ENCODE measurements at regions not wholly inside any gene's neighbourhood (a gene's known extent, or its start where the extent isn't known, plus 50 kb on each side); places are given as distances from the start of the nearest gene placed in this dataset.
"Not testable (repeated sequence)": the region's sequence is repeated elsewhere in the genome, so short reads cannot be mapped to it uniquely, and the experiment has no call there.

GRCh38 chr6:150755042-150755441 lies 110.5 kb upstream of the MTHFD1L start:
- no peaks in the 10 kb centered on the region for H3K4me1 ChIP-seq (ENCODE audit: control insufficient read depth, insufficient read depth, low read length)
- H3K9ac ChIP-seq (ENCODE audit: low read length in 2 of 2), result no peak overlapping the region
- H3K4me3 ChIP-seq (ENCODE audit: low read length in 2 of 2), result no peak overlapping the region
- no peaks in the 10 kb centered on the region for H3K9me3 ChIP-seq (ENCODE audit: control insufficient read depth in 2 of 2, low read length in 2 of 2)
- H3K27me3 ChIP-seq (ENCODE audit: control insufficient read depth in 1 of 2, insufficient read depth in 2 of 2, low read length in 2 of 2), result no peaks in the 10 kb centered on the region
- H3K36me3 ChIP-seq (ENCODE audit: control insufficient read depth in 2 of 2, insufficient read depth in 2 of 2, low read length in 2 of 2), result no peaks in the 10 kb centered on the region
- H3K27ac ChIP-seq (ENCODE audit: low read length), result no peak overlapping the region

GRCh38 chr6:150755524-150755923 lies 110.0 kb upstream of the MTHFD1L start:
- H3K36me3 ChIP-seq (ENCODE audit: control insufficient read depth in 2 of 2, insufficient read depth in 2 of 2, low read length in 2 of 2), result no peaks in the 10 kb centered on the region
- no peaks in the 10 kb centered on the region for H3K9me3 ChIP-seq (ENCODE audit: control insufficient read depth in 2 of 2, low read length in 2 of 2)
- H3K4me1 ChIP-seq (ENCODE audit: control insufficient read depth, insufficient read depth, low read length), result no peaks in the 10 kb centered on the region
- H3K27me3 ChIP-seq (ENCODE audit: control insufficient read depth in 1 of 2, insufficient read depth in 2 of 2, low read length in 2 of 2), result no peaks in the 10 kb centered on the region
- no peak overlapping the region for H3K27ac ChIP-seq (ENCODE audit: low read length)
- no peak overlapping the region for H3K9ac ChIP-seq (ENCODE audit: low read length in 2 of 2)
- H3K4me3 ChIP-seq (ENCODE audit: low read length in 2 of 2), result no peak overlapping the region

DNA sequence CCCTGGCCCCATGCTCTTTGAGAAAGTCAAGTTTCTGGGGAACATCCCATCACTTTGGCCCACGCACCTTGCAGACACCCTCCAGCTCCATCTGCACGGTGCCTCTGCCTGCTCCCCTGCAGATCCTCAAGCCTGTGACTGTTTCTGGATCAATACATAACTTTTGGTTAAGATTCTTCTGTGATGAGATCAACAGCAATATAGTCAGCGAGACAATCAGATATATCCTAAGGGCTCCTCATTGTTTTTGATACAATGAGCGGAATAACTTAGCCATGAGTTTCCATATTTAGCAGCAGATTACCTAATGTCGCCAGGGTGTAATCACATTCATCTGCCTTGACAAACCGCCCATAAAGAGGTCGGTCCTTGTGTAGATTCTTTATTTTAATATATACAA lies 109.3 kb upstream of the MTHFD1L start:
- no peak overlapping the region for H3K27ac ChIP-seq (ENCODE audit: low read length)
- no peaks in the 10 kb centered on the region for H3K27me3 ChIP-seq (ENCODE audit: control insufficient read depth in 1 of 2, insufficient read depth in 2 of 2, low read length in 2 of 2)
- H3K9me3 ChIP-seq (ENCODE audit: control insufficient read depth in 2 of 2, low read length in 2 of 2), result no peaks in the 10 kb centered on the region
- H3K36me3 ChIP-seq (ENCODE audit: control insufficient read depth in 2 of 2, insufficient read depth in 2 of 2, low read length in 2 of 2), result no peaks in the 10 kb centered on the region
- no peak overlapping the region for H3K9ac ChIP-seq (ENCODE audit: low read length in 2 of 2)
- H3K4me3 ChIP-seq (ENCODE audit: low read length in 2 of 2), result no peak overlapping the region
- no peaks in the 10 kb centered on the region for H3K4me1 ChIP-seq (ENCODE audit: control insufficient read depth, insufficient read depth, low read length)

DNA sequence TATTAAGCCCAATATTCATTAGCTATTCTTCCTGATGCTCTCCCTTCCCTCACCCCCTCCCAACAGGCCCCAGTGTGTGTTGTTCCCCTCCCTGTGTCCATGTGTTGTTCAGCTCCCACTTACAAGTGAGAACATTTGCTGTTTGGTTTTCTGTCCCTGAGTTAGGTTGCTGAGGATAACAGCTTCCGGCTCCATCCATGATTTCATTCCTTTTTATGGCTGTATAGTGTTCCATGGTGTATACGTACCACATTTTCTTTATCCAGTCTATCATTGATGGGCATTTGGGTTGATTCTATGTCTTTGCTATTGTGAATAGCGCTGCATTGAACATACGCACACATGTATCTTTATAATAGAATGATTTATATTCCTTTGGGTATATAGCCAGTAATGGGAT lies 107.7 kb upstream of the MTHFD1L start:
- not testable (repeated sequence) for H3K36me3 ChIP-seq (ENCODE audit: control insufficient read depth in 2 of 2, insufficient read depth in 2 of 2, low read length in 2 of 2); H3K9me3 ChIP-seq (ENCODE audit: control insufficient read depth in 2 of 2, low read length in 2 of 2); H3K27ac ChIP-seq (ENCODE audit: low read length); H3K4me1 ChIP-seq (ENCODE audit: control insufficient read depth, insufficient read depth, low read length); H3K4me3 ChIP-seq (ENCODE audit: low read length in 2 of 2); H3K27me3 ChIP-seq (ENCODE audit: control insufficient read depth in 1 of 2, insufficient read depth in 2 of 2, low read length in 2 of 2); H3K9ac ChIP-seq (ENCODE audit: low read length in 2 of 2)

DNA sequence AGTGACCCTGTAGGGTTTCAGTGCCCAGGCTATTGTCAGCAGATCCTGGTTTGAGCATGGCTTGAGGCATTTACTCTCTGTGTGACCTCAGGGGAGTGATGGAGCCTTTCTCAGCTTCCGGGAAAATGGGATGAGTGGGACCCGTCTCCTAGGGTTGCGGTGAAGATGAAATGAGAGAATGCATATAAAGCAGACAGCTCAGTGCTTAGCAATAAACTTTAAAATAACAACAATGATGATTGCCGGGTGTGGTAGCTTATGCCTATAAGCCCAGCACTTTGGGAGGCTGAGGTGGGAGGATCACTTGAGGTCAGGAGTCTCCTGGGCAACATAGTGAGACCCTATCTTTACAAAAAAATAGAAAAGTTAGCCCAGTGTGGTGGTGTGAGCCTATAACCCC lies 106.0 kb upstream of the MTHFD1L start:
- Histone ChIP-seq H3K9me3 (ENCODE audit: control insufficient read depth in 2 of 2, low read length in 2 of 2) (no peaks in the 10 kb centered on the region), H3K27ac (ENCODE audit: low read length) (no peak overlapping the region), H3K4me1 (ENCODE audit: control insufficient read depth, insufficient read depth, low read length) (no peaks in the 10 kb centered on the region), H3K9ac (ENCODE audit: low read length in 2 of 2) (no peak overlapping the region), H3K36me3 (ENCODE audit: control insufficient read depth in 2 of 2, insufficient read depth in 2 of 2, low read length in 2 of 2) (no peaks in the 10 kb centered on the region), H3K4me3 (ENCODE audit: low read length in 2 of 2) (no peak overlapping the region), H3K27me3 (ENCODE audit: control insufficient read depth in 1 of 2, insufficient read depth in 2 of 2, low read length in 2 of 2) (no peaks in the 10 kb centered on the region)

- no peak overlapping the region for H3K4me3 ChIP-seq (ENCODE audit: low read length in 2 of 2)
- no peaks in the 10 kb centered on the region for H3K36me3 ChIP-seq (ENCODE audit: control insufficient read depth in 2 of 2, insufficient read depth in 2 of 2, low read length in 2 of 2)
- H3K27ac ChIP-seq (ENCODE audit: low read length), result no peak overlapping the region
- no peaks in the 10 kb centered on the region for H3K27me3 ChIP-seq (ENCODE audit: control insufficient read depth in 1 of 2, insufficient read depth in 2 of 2, low read length in 2 of 2)
- H3K9me3 ChIP-seq (ENCODE audit: control insufficient read depth in 2 of 2, low read length in 2 of 2), result no peaks in the 10 kb centered on the region
- H3K4me1 ChIP-seq (ENCODE audit: control insufficient read depth, insufficient read depth, low read length), result no peaks in the 10 kb centered on the region
- H3K9ac ChIP-seq (ENCODE audit: low read length in 2 of 2), result no peak overlapping the region
Observed at GRCh38 chr6:150761771-150762170, 103.7 kb upstream of the MTHFD1L start.

DNA sequence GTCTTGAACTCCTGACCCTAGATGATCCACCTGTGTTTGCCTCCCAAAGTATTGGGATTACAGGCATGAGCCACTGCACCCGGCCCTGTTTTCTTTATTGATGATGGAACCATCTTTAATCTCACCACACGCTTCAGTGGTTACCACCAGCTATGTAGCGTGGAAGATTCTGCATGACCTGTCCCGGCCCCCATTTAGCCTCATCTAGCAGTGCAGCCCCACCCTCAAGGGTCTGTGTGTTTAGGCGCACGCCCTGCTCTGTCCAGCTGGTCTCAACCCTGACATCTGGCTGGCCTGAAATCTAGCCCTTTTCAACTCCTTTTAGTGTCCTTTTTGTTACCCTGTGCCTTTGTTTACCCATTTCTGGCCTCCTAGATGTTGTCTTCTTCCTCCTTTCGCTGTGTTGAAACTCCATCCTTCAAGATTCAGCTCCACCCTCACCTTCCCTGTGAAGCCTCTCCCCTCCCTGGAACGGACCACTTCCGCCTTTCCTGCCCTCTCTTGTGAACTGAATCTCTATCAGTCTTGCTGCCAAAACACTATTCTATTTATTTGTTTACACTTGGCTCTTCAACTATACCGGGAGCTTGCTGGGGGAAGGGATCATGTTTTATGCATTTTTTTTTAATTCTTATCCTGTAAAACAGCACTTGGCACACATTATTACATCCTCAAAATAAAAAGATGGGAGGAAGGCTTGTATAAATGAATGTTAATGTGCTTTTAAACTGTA lies 101.0 kb upstream of the MTHFD1L start:
- Histone ChIP-seq H3K27me3 (ENCODE audit: control insufficient read depth in 1 of 2, insufficient read depth in 2 of 2, low read length in 2 of 2) (no peaks in the 10 kb centered on the region), H3K27ac (ENCODE audit: low read length) (no peak overlapping the region), H3K9ac (ENCODE audit: low read length in 2 of 2) (no peak overlapping the region), H3K4me3 (ENCODE audit: low read length in 2 of 2) (no peak overlapping the region), H3K4me1 (ENCODE audit: control insufficient read depth, insufficient read depth, low read length) (no peaks in the 10 kb centered on the region), H3K36me3 (ENCODE audit: control insufficient read depth in 2 of 2, insufficient read depth in 2 of 2, low read length in 2 of 2) (no peaks in the 10 kb centered on the region), H3K9me3 (ENCODE audit: control insufficient read depth in 2 of 2, low read length in 2 of 2) (no peaks in the 10 kb centered on the region)

DNA sequence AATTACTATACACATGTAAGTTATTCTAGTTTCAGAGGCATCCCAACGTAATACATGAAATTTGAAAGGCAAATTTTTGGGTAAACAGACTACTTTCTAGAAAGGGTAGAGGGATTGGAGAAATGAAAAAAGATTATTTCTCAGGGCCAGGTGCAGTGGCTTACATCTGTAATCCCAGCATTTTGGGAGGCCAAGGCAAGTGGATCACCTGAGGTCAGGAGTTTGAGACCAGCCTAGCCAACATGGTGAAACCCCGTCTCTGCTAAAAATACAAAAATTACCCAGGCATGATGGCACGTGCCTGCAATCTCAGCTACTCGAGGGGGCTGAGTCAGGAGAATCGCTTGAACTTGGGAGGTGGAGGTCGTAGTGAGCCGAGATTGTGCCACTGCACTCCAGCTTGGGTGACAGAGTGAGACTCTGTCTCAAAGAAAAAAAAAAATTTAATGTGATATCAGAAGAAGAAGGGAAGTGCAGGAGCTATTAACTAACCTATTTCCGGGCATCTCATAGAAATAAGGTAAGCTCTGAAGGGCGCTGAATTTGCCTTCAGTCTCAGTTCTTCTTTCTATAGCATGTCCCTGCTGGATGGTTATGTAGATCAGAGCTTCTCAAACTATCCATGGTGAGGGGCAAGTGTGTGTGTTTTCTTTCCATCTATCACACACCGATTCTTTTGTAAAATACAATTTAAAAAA lies 100.3 kb upstream of the MTHFD1L start:
- no peak overlapping the region for H3K9ac ChIP-seq (ENCODE audit: low read length in 2 of 2)
- H3K4me3 ChIP-seq (ENCODE audit: low read length in 2 of 2), result no peak overlapping the region
- no peaks in the 10 kb centered on the region for H3K27me3 ChIP-seq (ENCODE audit: control insufficient read depth in 1 of 2, insufficient read depth in 2 of 2, low read length in 2 of 2)
- no peaks in the 10 kb centered on the region for H3K4me1 ChIP-seq (ENCODE audit: control insufficient read depth, insufficient read depth, low read length)
- H3K9me3 ChIP-seq (ENCODE audit: control insufficient read depth in 2 of 2, low read length in 2 of 2), result no peaks in the 10 kb centered on the region
- H3K27ac ChIP-seq (ENCODE audit: low read length), result no peak overlapping the region
- no peaks in the 10 kb centered on the region for H3K36me3 ChIP-seq (ENCODE audit: control insufficient read depth in 2 of 2, insufficient read depth in 2 of 2, low read length in 2 of 2)

DNA sequence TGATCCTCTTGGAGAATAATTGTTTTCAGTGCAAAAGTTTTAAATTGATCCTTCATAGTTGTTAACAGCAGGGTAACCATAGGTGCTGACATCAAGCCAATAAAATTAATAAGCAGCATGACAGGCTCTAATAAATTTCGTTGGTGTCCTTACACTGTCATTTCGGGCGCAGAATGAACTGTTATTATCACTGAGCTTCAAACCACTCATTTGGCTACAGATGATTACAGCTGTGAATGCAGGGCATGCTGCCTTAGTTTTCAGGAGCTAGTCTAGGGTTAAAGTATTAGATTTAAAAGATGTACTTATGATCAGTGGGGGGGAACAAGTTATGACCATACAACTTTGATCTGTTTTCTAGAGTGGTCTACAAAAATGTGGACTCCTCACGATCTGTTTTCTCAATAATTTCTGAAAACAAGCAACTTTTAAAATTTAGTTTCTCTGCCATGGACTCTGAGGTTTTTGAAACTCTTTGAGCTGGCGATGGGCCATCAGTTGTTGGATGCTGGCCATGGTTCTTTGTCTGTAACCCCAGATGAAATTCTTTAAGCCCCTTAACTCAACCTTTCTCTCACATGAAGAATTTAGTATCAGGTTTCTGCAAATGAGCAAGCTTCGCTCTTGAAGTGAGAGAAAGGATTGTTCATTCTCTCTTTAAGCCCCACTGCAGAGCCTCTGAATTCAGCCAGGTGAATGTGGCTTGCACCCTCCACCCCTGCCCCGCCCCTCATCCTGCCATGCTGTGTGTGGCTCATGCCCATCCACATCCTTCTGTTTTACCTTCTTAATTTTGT lies 99.1 kb upstream of the MTHFD1L start:
- Histone ChIP-seq H3K36me3 (ENCODE audit: control insufficient read depth in 2 of 2, insufficient read depth in 2 of 2, low read length in 2 of 2) (no peaks in the 10 kb centered on the region), H3K4me3 (ENCODE audit: low read length in 2 of 2) (no peak overlapping the region), H3K27me3 (ENCODE audit: control insufficient read depth in 1 of 2, insufficient read depth in 2 of 2, low read length in 2 of 2) (no peaks in the 10 kb centered on the region), H3K4me1 (ENCODE audit: control insufficient read depth, insufficient read depth, low read length) (no peaks in the 10 kb centered on the region), H3K9me3 (ENCODE audit: control insufficient read depth in 2 of 2, low read length in 2 of 2) (no peaks in the 10 kb centered on the region), H3K27ac (ENCODE audit: low read length) (no peak overlapping the region), H3K9ac (ENCODE audit: low read length in 2 of 2) (no peak overlapping the region)

- H3K4me1 ChIP-seq (ENCODE audit: control insufficient read depth, insufficient read depth, low read length), result no peaks in the 10 kb centered on the region
- no peak overlapping the region for H3K9ac ChIP-seq (ENCODE audit: low read length in 2 of 2)
- no peaks in the 10 kb centered on the region for H3K27me3 ChIP-seq (ENCODE audit: control insufficient read depth in 1 of 2, insufficient read depth in 2 of 2, low read length in 2 of 2)
- H3K36me3 ChIP-seq (ENCODE audit: control insufficient read depth in 2 of 2, insufficient read depth in 2 of 2, low read length in 2 of 2), result no peaks in the 10 kb centered on the region
- H3K27ac ChIP-seq (ENCODE audit: low read length), result no peak overlapping the region
- H3K9me3 ChIP-seq (ENCODE audit: control insufficient read depth in 2 of 2, low read length in 2 of 2), result no peaks in the 10 kb centered on the region
- no peak overlapping the region for H3K4me3 ChIP-seq (ENCODE audit: low read length in 2 of 2)
Observed at GRCh38 chr6:150767161-150767560, 98.3 kb upstream of the MTHFD1L start.
